Keratinocyte (primary cell): ENCODE measurements at regions not wholly inside any gene's neighbourhood (a gene's known extent, or its start where the extent isn't known, plus 50 kb on each side); places are given as distances from the start of the nearest gene placed in this dataset.

Experiments
- DNase-seq: peaks from one replicate; pipeline ENCODE4 v3.0.0-alpha.2; 2011; ENCODE audit warnings: low read depth, missing footprints, low spot score
- FAIRE-seq: peaks from 2 replicates; lab custom pipeline; 2011; peaks lifted over from hg19 to GRCh38; lab: Jason Lieb, UNC
- H2AFZ ChIP-seq: 2 replicates; pipeline ENCODE4 v1.6.0; 2012; ENCODE audit warnings: low read length, control low read depth, inconsistent platforms; ENCODE audit not compliant: control insufficient read depth
- H3K27ac ChIP-seq: 2 replicates; pipeline ENCODE4 v1.5.1; 2011; ENCODE audit warnings: low read length; ENCODE audit not compliant: control insufficient read depth, insufficient read depth
- H3K27me3 ChIP-seq: 3 replicates; pipeline ENCODE4 v1.6.0; 2011; ENCODE audit warnings: low read length; ENCODE audit not compliant: control insufficient read depth, insufficient read depth; ENCODE audit errors: extremely low read depth
- H3K36me3 ChIP-seq, 2 experiments: 2 replicates in 1 of 2; 3 replicates in 1 of 2; pipeline ENCODE4 v1.5.1; 2011; ENCODE audit warnings: low read length in 2 of 2, mild to moderate bottlenecking in 1 of 2; ENCODE audit not compliant: control insufficient read depth in 2 of 2, insufficient read depth in 2 of 2; ENCODE audit errors: extremely low read depth in 1 of 2
- H3K4me1 ChIP-seq: 3 replicates; pipeline ENCODE4 v1.5.1; 2011; ENCODE audit warnings: low read length; ENCODE audit not compliant: control insufficient read depth, insufficient read depth; ENCODE audit errors: extremely low read depth
- H3K4me2 ChIP-seq: 3 replicates; pipeline ENCODE4 v1.6.0; 2011; ENCODE audit warnings: low read depth, low read length; ENCODE audit not compliant: control insufficient read depth, insufficient read depth; ENCODE audit errors: extremely low read depth
- H3K4me3 ChIP-seq, 3 experiments: fragments of 200-600 bp in 1 of 3; sonication (generic) in 1 of 3; 2 replicates in 2 of 3; 3 replicates in 1 of 3; pipeline ENCODE4 v1.5.1; 2011 to 2016; ENCODE audit warnings: low read length in 3 of 3, mild to moderate bottlenecking in 3 of 3, control low read depth in 2 of 3, inconsistent platforms in 1 of 3, low read depth in 1 of 3, mixed read lengths in 1 of 3, mixed run types in 1 of 3, moderate library complexity in 1 of 3; ENCODE audit not compliant: control insufficient read depth in 2 of 3, insufficient read depth in 2 of 3; ENCODE audit errors: extremely low read depth in 1 of 3
- H3K79me2 ChIP-seq: 2 replicates; pipeline ENCODE4 v1.6.0; 2012; ENCODE audit warnings: low read length; ENCODE audit not compliant: control insufficient read depth, insufficient read depth
- H3K9ac ChIP-seq: 3 replicates; pipeline ENCODE4 v1.6.0; 2011; ENCODE audit warnings: low read length; ENCODE audit not compliant: control insufficient read depth, insufficient read depth; ENCODE audit errors: extremely low read depth
- H3K9me1 ChIP-seq: 3 replicates; pipeline ENCODE4 v1.6.0; 2011; ENCODE audit warnings: low read length; ENCODE audit not compliant: control insufficient read depth, insufficient read depth; ENCODE audit errors: extremely low read depth
- H3K9me3 ChIP-seq: 2 replicates; pipeline ENCODE4 v1.5.1; 2012; ENCODE audit warnings: low read depth, low read length; ENCODE audit not compliant: control insufficient read depth
- H4K20me1 ChIP-seq: 3 replicates; pipeline ENCODE4 v1.6.0; 2011; ENCODE audit warnings: low read length; ENCODE audit not compliant: control insufficient read depth, insufficient read depth; ENCODE audit errors: extremely low read depth
- CTCF ChIP-seq, 3 experiments: IDR thresholded peaks in 1 of 3; conservative IDR thresholded peaks in 1 of 3; optimal IDR thresholded peaks in 1 of 3; 2 replicates in 2 of 3; 3 replicates in 1 of 3; pipeline versions ENCODE3 to v1.5.1; 2011; ENCODE audit warnings: low read length in 3 of 3, mild to moderate bottlenecking in 3 of 3, moderate library complexity in 2 of 3, control low read depth in 1 of 3, inconsistent platforms in 1 of 3; ENCODE audit not compliant: insufficient read depth in 2 of 3; ENCODE audit errors: extremely low read depth in 1 of 3
- EZH2 ChIP-seq: IDR thresholded peaks from one replicate; pipeline ENCODE4 v1.6.1; 2012; ENCODE audit warnings: inconsistent platforms, mild to moderate bottlenecking, low read length, moderate library complexity
- dilution Hi-C: fragments of 300-500 bp; cut with MboI; formaldehyde crosslinking; loops from one replicate; pipeline ENCODE4 v1.7.0; 2020; ENCODE audit warnings: low sequenced_read_pairs; ENCODE audit not compliant: extremely low pct_ligation_motif_present

- Histone ChIP-seq H3K4me1 (no peaks in the 10 kb centered on the region), H3K9me3 (no peaks in the 10 kb centered on the region), H3K27ac (no peak overlapping the region), H3K4me2 (no peak overlapping the region), H3K9me1 (no peaks in the 10 kb centered on the region), H3K36me3 (no peaks in the 10 kb centered on the region), H2AFZ (no peak overlapping the region), H3K9ac (no peak overlapping the region), H4K20me1 (no peaks in the 10 kb centered on the region), H3K79me2 (no peaks in the 10 kb centered on the region), H3K4me3 (no peak overlapping the region), H3K27me3 (no peaks in the 10 kb centered on the region)
- no peak for FAIRE-seq
- dilution Hi-C loops, result no loop called here
- TF ChIP-seq EZH2 (no peak), CTCF (optimal IDR thresholded peaks at IDR 0.05 in 1 of 3, IDR thresholded peaks at IDR 0.05 in 1 of 3, conservative IDR thresholded peaks at IDR 0.05 in 1 of 3; ENCODE audit: extremely low read depth in 1 of 3, insufficient read depth in 2 of 3, low read length in 3 of 3) (no peak)
- DNase-seq, result no peak
Measured at GRCh38 chr2:120483355-120483754, 137.4 kb downstream of the INHBB start.

DNA sequence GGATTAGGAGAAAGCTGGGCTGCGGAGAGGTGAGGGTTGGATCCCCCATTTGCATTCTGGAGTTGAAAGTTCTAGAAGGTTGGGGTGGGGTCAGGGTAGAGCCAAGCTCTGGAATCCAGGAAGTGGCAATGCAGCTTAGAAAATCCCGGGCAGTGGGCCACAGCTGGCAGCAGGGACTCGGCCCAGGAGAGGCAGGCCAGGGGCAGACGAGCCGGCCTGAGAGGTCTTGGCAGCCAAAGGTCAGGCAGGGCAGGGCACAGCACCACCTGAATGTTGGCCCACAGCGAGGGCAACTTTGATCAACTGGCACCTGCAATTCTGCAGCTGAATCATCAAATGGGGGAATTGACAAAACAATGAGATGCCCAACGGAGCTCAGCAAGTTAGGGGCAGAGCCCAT lies 139.2 kb downstream of the INHBB start:
- DNase-seq, result no peak
- Histone ChIP-seq H3K27ac (no peak overlapping the region), H2AFZ (no peak overlapping the region), H3K4me2 (no peak overlapping the region), H3K9me1 (no peaks in the 10 kb centered on the region), H3K9ac (no peak overlapping the region), H3K9me3 (no peaks in the 10 kb centered on the region), H3K4me3 (no peak overlapping the region), H3K79me2 (no peaks in the 10 kb centered on the region), H3K36me3 (no peaks in the 10 kb centered on the region), H4K20me1 (no peaks in the 10 kb centered on the region), H3K27me3 (no peaks in the 10 kb centered on the region), H3K4me1 (peaks cover 6% of the 10 kb centered on the region)
- no peak for FAIRE-seq
- dilution Hi-C loops, result no loop called here
- no peak for TF ChIP-seq EZH2
- TF ChIP-seq CTCF (optimal IDR thresholded peaks at IDR 0.05 in 1 of 3, IDR thresholded peaks at IDR 0.05 in 1 of 3, conservative IDR thresholded peaks at IDR 0.05 in 1 of 3; ENCODE audit: extremely low read depth in 1 of 3, insufficient read depth in 2 of 3, low read length in 3 of 3), result no peak
